NCI-H345 (cell line): ENCODE measurements at regions not wholly inside any gene's neighbourhood (a gene's known extent, or its start where the extent isn't known, plus 50 kb on each side); places are given as distances from the start of the nearest gene placed in this dataset.
"Not testable (repeated sequence)": the region's sequence is repeated elsewhere in the genome, so short reads cannot be mapped to it uniquely, and the experiment has no call there.

Experiments
- DNase-seq: peaks from one replicate; lab custom pipeline; 2025; lab: John Stamatoyannopoulos, UW

DNA sequence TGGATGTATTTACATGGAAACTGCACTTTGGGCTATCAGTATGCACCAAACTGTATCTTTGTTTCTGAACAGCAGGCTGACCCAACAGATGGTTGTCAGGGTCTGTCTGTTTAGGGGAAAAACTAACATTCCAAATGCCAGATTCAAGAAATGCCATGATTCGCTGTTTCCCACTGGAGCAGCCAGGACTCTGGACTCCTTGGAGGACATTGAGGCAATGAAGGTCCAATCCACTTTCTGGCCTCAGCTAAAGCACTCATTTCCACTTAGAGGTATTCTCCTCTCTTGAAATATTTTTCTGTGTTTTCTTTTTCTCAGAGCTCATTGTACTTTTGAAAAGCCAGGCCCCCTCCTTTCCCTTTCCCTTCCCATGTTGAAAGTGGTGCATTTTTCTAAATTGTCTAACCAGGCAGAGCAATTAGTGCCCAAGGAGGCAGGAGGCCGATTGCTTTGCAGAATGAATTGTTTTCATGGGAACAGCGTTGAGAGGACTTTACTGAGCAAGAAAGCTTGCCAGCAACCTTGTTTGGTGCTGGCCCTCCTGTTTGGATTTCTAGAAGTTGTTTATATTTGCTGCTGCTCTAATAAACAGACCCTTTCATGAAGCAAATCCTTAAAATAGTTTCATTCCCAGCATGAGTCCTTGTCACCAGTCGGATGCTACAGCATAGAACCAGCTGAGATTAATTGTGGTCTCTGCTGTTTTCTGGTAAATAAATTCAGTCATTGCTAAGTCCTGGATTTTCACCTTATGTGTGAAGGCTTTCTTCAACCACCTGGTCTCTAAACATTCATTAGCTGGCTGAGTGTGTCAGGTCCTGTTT lies 132.8 kb upstream of the TAF11L2 start:
- peak; percentile 26 for DNase-seq

DNA sequence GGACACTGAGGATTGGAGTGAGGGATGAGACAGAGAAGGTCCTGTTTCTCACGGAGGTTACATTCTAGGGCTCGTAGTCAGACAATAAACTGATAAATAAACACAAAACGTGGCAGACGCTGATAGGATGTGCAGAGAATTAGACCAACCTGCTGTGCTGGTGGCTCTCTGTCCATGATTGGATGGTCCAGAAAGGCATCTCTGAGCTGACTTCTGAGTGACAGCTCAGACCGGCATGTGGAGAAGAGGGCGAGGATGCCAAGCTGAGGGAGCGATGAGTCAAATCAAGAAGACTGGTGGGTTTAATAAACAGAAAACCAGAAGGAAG lies 132.3 kb upstream of the TAF11L2 start:
- DNase-seq: no peak

DNA sequence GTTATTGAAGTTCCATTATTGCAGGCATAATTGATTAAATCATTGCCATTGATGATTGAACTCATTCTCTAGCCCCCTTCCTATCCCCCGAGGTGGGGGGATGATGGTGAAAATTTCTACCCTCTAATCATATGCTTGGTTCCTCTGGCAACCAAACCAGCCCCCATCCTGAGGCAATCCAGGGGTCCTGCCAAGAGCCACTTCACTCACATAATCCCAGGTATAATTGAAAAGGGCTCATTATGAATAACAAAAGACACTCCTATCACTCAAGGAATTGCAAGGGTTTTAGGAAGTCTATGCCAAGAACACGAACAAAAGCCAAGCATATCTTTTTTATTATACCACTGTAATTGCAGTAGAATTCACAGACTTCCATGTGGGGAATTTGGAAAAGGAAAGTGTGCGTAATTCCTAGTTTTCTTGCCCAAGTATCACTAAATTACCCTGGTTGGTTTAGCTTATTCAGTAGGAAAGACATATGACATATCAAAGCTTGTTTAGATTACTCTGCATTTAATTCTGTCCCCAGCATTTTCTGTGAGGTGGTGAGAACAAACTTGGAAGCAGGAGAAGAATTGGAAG lies 130.7 kb upstream of the TAF11L2 start:
- DNase-seq: peak; percentile 26

DNA sequence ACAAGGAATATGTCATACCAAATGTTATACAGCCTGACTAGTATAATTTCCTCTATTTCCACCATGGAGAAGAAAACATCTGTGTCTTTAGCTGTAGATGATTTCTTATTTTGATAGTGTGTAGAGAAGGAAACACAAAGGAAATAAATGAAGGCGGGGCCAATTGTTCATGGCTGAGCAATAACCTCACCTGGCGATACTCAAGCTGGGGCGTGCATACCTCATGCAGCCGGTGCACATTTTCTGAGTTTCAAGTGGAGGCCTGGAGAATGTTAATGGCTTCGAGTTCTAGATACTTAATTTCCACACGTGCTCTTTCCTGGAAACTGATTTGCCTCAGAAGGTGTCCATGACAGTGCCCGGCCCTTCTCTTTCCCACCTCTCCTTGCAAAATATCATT lies 127.4 kb upstream of the TAF11L2 start:
- no peak for DNase-seq

DNA sequence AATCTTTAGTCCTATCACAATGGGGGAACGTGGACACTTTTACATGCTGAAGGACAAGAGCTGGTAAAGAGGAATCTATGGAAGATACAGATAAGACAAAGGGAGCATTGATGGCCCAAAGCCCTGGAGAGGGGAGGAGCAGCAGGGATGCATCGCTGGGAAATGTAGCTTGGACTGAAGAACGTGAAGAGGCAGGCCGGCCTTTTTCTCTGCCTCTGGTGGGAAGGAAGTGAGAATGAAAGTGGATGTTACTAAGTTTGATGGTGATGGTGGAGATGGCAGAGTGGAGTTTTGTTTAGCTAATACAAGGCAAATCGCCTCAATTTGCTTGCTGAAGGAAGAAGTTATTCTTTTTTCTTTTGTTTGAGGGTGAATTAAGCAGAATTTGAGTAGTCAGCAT lies 124.6 kb upstream of the TAF11L2 start:
- no peak for DNase-seq

DNA sequence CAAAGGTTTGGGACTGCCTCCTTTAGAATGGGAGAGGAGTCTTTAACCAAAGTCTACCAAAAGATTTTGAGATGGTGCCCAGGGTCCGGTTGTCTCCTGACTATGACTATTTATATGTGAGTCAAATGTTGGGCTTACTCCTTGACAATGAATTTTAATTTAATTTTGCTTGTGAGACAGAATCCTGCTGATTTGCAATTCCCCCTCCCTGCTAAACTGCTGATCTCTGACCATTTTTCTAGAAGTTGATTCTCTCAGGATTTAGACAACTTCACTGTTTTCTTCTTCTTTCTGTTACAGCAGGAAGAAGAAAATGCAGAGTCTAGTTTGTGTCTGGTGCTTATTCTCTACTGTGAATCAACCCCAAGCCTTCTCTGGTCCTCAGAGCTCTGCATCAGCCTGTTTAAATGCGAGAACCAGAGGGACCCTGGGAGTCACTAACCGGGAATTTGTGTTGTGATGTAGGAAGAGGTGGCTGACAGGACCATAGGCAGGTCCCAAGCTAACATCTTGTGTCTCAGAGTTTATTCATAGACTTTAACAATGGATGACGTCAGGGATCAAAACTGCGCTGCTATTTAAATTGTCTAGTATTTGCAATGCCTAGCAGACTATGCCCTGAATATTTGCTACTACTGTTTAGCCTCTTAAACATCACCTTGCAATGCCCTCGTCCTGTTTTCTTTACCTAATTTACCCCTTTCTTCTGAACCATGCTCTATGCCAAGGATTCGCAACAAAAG lies 124.0 kb upstream of the TAF11L2 start:
- no peak for DNase-seq

DNA sequence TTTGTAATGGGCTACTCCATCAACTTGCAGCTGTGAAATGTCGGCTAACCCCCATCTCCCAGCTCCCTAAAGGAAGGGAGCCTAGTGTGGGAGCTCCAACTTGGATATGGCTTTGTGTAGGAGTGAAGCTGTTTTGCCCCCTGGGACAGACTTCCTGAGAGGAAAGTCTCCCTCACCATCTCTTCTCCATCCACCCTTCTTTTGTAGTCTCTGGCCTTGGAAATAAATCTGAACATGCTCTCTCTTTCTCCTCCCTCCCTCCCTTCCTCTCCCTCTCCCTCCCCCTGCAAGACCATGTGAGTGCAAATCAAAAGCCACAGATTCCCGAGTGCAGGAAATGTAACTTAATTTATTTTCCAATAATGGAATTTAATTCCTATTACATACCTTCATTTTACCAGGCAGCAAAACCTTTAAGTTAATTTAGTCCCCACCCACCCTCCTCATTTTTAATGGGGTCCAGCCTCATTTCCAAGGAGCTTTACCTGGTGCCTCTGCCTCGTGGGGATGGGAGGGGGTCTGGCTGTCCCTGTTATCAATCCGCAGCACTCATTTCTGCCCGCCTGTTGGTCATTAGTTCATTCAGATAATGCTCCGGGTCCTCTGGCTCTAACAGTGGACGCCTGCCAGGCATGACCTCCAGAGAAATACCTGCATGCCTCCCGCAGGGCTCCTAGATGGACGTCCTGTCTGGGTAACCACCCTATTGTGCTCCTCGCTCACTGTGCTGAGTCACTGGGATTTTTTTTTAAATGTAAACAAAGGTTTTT lies 122.9 kb upstream of the TAF11L2 start:
- no peak for DNase-seq

DNA sequence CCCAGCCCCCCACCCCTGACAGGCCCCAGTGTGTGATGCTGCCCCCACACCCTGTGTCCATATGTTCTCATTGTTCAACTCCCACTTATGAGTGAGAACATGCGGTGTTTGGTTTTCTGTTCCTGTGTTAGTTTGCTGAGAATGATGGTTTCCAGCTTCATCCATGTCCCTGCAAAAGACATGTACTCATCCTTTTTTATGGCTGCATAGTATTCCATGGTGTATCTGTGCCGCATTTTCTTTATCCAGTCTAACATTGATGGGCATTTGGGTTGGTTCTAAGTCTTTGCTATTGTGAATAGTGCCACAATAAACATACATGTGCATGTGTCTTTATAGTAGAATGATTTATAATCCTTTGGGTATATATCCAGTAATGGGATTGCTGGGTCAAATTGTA lies 122.1 kb upstream of the TAF11L2 start:
- DNase-seq: not testable (repeated sequence)

DNA sequence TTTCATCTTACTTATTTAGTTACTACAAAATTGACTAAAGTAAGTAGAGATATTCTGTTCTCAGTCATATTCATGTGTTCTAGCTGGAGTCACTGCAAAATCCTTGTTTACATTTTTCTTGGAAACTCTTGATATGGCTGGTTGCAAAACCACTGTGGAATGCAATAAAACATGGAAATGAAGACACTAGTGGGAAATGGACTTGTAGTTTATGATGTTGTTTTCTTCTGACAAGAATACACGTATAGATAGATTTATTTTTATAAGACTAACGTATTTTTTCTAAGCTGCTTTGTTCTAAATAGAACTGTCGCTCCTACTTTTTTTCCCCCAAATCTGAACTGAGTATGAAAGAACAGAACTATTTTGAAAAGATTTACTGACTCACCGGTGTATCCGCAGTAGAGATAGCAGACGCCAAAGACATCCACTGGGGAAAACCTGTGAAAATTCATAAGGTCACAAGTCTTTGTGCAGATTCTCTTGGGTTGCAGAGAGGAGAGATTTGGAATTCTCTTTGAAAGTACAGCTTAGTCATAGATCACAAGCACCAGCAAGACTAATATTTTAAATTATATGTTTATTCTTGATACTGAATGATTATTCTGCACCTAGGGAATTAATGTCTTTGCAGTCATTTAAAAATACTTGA lies 119.6 kb upstream of the TAF11L2 start:
- DNase-seq: no peak

DNA sequence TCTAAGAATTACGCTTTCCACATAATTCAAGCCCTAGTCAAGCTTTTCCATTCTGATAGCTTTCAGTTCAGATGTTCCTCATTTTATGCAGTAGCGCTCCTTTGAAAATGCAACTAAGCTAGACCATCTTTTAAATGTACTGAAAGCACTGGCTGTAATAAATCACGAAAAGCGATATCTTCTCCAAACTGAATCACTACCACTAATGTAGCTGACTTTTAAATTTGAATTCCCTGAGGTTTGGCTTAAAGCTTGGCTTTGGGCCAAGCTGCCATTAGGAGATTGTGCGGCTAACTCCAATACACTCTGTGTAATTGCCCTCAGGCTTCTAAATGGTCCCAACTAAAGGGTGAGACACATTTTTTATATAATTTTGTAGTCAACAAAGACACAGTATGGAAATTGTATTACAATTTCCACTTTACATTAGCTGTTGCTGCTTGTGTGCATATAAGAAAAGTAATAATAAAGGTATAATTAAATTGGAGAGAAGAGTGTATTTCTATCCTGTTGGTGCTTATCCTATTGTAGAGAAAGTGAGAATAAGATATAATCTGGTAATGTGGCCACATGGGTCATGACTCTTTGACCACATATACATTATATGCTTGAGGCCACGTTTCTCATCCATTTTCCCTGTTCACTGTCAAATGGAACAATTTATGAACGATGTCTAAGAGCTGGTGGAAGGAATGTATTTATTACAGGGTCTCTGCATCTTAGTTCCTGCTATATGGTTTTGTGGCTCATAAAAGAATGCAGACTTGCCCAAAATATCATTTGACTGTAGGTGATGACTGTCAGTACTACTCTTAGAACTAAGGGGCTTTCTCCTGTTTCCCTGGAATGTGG lies 118.7 kb upstream of the TAF11L2 start:
- DNase-seq: peak; percentile 57

DNA sequence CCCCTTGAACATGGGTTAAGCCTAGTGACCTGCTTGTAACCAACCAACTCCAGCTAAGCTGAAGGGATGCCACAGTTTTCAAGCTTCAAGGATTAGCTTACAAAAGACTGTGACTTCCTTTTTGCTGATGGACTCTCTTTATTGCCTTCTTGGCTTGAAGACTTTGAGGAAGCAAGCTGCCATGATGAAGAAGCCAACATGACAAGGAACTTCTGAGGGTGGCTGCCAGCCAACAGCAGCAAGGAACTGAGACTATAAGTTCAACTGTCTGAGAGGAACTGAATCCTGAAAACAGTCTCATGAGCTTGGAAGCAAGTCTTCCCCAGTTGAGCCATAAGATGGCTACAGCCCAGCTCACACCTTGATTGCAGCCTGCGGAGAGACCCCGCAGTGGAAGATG lies 116.1 kb upstream of the TAF11L2 start:
- DNase-seq: no peak

DNA sequence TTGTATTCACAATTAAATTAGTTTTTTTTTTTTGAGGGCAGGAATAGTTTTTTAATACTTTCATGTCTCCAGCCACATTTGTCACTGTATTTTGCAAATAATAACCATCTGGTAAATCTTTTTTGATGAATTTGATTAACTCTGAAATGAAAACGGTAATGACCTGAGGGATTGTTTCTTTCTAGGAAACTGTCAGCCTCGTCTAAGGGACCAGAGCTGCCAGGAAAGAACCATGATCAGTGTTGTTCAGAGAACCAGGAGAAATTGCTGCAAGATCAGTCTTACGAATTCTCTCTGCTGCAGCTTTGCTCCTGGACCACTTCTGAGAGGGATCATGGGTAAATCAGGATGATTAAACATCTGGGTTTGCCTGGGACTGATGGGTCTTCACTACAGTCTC lies 114.5 kb upstream of the TAF11L2 start:
- no peak for DNase-seq

DNA sequence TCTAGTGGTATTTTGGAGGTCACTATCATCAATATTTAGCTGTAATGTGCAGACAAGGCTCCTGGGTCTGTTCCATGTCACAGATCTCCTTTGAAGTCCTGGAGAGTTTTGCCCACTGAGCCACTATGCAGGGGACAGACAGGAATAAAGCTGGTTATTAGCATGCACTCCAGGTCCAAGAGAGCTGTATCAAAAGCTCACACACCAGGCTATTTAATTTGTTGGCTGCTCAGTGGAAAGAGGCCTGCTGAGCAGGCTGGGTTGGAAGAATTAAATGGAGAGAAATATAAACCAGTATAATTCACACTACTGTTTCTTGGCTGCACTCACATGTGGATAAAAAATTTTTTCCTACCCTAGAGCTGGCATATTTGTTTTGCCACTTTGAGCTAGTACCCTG lies 113.8 kb upstream of the TAF11L2 start:
- no peak for DNase-seq

DNA sequence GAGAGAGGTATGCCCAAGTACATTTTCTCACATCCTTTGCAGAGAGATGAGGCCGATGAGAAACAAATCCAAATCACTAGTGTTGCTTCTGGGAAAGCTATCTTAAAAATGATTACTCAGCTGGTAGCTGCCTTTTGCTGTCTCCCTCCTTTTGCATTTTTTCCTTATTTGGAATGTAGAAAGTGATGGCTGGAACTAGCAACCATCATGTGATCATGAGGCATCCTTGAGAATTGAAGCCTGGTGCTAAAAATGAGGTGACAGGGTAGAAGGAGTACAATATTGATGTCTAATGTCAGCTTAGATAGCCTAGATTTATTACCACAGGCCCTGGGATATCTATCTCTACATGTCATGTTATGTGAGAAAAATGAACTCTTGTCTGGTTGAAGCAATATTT lies 109.3 kb upstream of the TAF11L2 start:
- no peak for DNase-seq

DNA sequence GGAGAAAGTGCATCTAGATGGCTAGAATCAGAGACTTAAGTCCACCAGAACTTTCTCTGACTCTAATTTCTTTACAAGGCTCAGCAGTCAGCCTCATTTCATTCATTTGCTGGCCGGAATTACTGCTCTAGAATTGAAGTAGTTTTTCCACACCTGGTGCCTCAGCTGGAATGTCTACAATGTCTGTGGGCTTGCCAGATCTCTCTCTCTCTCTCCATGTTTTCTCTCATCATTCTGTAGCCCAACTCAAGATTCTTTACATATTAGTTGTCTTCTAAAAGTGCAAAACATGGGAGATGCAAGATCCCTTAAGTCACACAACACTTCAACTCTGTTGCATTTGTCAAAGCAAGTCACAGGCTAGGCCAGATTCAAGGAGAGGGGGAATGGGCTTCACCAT lies 103.9 kb upstream of the TAF11L2 start:
- DNase-seq: no peak

DNA sequence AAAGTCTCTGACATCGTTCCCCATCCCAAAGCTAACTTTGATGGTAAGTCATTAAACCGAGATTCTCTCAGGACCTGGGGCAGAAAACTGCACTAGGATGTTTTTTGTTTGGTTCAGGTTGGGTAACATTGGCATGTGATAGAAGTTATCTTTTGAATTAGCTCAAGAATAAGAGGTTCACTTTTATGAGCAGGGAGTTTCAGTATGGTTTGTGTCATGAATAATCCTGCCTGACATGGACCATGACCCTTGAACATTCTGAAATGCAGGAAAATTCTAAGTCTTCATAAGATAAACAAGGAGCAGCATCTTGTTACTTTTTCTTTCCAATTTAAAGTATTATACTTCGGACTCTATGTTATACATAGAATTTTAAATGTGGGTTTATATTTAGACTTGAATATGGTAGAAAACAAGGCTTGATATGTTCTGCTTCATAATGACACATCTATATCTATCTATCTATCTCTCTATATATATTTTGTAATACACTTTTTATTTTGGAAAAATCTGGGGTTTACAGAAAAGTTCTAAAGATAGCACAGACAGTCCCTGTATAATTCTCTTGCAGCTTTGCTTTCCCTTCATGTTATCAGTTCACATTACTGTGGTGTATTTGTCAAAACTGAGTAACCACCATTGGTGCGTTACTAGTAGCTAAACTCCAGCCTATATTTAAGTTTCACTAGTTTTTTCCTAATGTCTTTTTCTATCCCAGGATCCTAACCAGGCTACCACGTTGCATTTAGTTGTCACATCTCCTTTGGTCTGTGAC lies 102.7 kb upstream of the TAF11L2 start:
- DNase-seq: no peak

DNA sequence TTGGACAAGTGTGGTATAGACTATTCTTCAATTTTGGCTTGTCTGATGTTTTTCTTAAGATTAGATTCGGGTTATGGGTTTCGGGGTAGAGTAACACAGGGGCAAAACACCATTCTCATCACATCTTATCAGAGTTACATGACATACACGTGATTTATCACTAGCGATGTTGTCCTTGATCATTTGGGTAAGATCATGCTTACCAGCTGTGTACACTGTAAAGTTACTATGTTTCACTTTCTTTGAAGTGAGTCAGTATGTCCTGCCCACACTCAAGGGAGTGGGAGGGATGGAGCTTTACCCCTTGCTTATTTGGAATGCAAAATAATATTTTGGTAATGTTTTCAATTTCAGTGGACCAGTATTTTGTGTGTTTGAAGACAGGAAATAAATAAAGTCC lies 101.8 kb upstream of the TAF11L2 start:
- no peak for DNase-seq

DNA sequence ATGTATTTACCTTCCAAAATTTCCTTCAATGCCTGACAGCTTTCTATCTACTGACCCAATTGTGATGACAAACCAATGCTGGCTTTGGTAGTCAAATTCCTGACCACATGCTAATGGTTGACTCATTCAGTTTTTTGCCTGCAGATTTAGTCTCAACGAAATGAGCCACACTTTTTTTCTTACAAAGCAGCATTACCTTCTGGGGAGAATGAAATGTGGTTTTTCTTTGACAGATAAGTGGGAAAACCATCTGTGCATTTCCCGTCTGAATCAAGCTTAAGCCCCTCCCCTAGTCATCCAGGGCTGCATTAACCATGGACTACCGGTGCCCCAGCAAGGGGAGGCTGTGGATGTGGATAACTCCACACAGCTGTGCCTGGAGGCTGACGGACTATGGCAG lies 99.6 kb upstream of the TAF11L2 start:
- no peak for DNase-seq

DNA sequence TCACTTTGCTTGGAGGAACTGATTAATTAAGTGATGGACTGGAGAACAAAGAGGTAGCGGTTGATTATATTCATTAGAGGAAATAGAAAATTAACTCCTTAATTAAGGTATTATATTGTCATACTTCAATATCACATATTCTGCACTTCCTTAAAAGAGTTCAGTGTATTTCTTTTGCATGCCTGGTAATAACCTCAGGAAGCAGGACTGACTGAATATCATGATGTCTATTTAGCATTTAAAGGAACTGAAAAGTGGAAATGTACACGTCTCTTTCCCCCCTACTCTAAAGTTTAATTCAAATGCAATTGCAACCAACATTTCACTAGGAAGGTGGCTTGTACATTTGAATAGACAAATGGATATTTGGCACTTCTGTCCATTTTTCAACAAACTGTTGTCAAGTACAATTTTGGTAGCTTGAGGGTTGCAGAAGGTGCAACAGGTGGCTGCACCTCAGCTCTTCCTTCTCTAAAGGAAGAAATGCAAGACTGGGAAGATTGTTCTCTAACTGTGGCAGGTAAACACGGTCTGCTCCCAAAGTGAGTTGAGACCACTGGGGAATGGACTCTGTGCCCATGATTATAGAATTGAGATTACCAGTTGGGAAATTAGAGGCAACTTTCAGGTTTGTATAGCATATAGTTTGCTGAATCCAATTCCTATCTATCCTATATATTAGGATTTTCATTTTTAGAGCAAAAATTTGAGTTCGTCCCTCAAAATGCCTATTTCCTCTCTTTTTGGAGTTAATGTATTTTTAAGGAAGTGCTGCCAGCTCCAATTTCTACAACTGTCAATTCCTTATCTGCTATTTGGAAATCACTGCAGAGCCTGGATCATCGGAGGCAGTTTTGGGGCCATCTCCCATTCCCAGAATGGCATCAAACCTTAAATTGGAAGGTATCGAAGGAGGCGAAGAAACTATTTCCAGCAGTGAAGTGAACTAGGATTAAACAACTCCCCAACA lies 98.9 kb upstream of the TAF11L2 start:
- no peak for DNase-seq
